Transverse colon (tissue), 4 donors: ENCODE measurements at regions not wholly inside any gene's neighbourhood (a gene's known extent, or its start where the extent isn't known, plus 50 kb on each side); places are given as distances from the start of the nearest gene placed in this dataset.

ENCODE experiments used
- DNase-seq: peaks from one replicate; pipeline ENCODE4 v3.0.0-alpha.2; 2019
- H3K27ac ChIP-seq, 4 donors: fragments of 200-600 bp; sonication (generic); 2 replicates each; pipeline ENCODE4 v1.5.1; 2016 to 2018; ENCODE audit warnings: inconsistent platforms in 4 of 4
- H3K27me3 ChIP-seq: fragments of 200-600 bp; sonication (generic); 2 replicates; pipeline ENCODE4 v1.5.1; 2017; ENCODE audit warnings: inconsistent platforms
- H3K36me3 ChIP-seq, 4 donors: fragments of 200-600 bp; sonication (generic); 2 replicates each; pipeline ENCODE4 v1.5.1; 2017 to 2019; ENCODE audit warnings: inconsistent platforms in 4 of 4
- H3K4me1 ChIP-seq, 4 donors: fragments of 200-600 bp; sonication (generic); 2 replicates each; pipeline ENCODE4 v1.5.1; 2017 to 2020; ENCODE audit warnings: inconsistent platforms in 4 of 4
- H3K4me3 ChIP-seq, 4 donors: fragments of 200-600 bp; sonication (generic); 1 replicate in 1 of 4; 2 replicates in 3 of 4; pipeline versions ENCODE4 v1.5.1 to v1.6.1; 2017 to 2019; ENCODE audit warnings: inconsistent platforms in 4 of 4
- H3K9me3 ChIP-seq, 2 donors: fragments of 200-600 bp; sonication (generic); 2 replicates each; pipeline ENCODE4 v1.5.1; 2017 to 2019; ENCODE audit warnings: inconsistent platforms in 2 of 2
- CTCF ChIP-seq, 5 experiments: fragments of 200-600 bp in 3 of 5; fragments of 450-650 bp in 2 of 5; sonication (generic) in 3 of 5; IDR thresholded peaks; 1 replicate in 2 of 5; 2 replicates in 3 of 5; pipeline ENCODE4 v1.5.1; 2016 to 2017; ENCODE audit warnings: antibody characterized with exemption in 5 of 5, inconsistent platforms in 3 of 5, mild to moderate bottlenecking in 2 of 5, moderate library complexity in 1 of 5
- EP300 ChIP-seq: sonication (generic); formaldehyde crosslinking; IDR thresholded peaks from one replicate; pipeline ENCODE4 v1.6.1; 2017; ENCODE audit warnings: antibody characterized with exemption, low read depth
- POLR2A ChIP-seq: fragments of 450-650 bp; IDR thresholded peaks from one replicate; pipeline ENCODE4 v1.6.1; 2016; ENCODE audit warnings: antibody characterized with exemption, mild to moderate bottlenecking, moderate library complexity
- POLR2AphosphoS5 ChIP-seq, 3 donors: sonication (generic); formaldehyde crosslinking; IDR thresholded peaks; one replicate each; pipeline ENCODE4 v1.6.1; 2016; ENCODE audit warnings: antibody characterized with exemption in 3 of 3
- WGBS, 2 donors: methylation state at CpG; one replicate each; pipeline ENCODE4 v1.1.5; 2018; ENCODE audit warnings: low coverage in 1 of 2; 5-methylcytosine and 5-hydroxymethylcytosine counted together
- in situ Hi-C, 4 donors: fragments of 200-750 bp; cut with MboI; loops; one replicate each; pipeline versions ENCODE4 v1.15.0 to v1.15.1; 2017; ENCODE audit warnings: low sequenced_read_pairs in 3 of 4, low pct_ligation_motif_present in 1 of 4, low pct_unique_long_range_greater_than_20kb in 1 of 4
- intact Hi-C: fragments of 100-400 bp; cut with DNase I; formaldehyde crosslinking; loops from one replicate; pipeline ENCODE4 v1.15.1; 2023; ENCODE audit warnings: low total_unique reads

GRCh38 chr2:226579519-226579918 is 220.1 kb downstream of the IRS1 start:
- WGBS, 2 donors: 73 to 80% methylated on average over 1 to 2 of the region's 2 CpGs
- no peak overlapping the region for H3K4me3 ChIP-seq
- H3K36me3 ChIP-seq: no peaks in the 10 kb centered on the region
- H3K27ac ChIP-seq: no peak overlapping the region
- H3K27me3 ChIP-seq: no peaks in the 10 kb centered on the region
- no peaks in the 10 kb centered on the region for H3K9me3 ChIP-seq
- peaks cover 0 to 6% (median 2%) of the 10 kb centered on the region in 4 donors for H3K4me1 ChIP-seq
- TF ChIP-seq EP300: no peak
- TF ChIP-seq CTCF (IDR thresholded peaks at IDR 0.05): no peak
- no peak for TF ChIP-seq POLR2A
- no peak for TF ChIP-seq POLR2AphosphoS5 (IDR thresholded peaks at IDR 0.05)
- DNase-seq: no peak
- in situ Hi-C loops (no loop called here), intact Hi-C loops (no loop called here)

GRCh38 chr2:226578879-226579278 is 220.7 kb downstream of the IRS1 start:
- Histone ChIP-seq H3K27ac (no peak overlapping the region), H3K9me3 (no peaks in the 10 kb centered on the region), H3K4me1 (peaks cover 0 to 6% (median 2%) of the 10 kb centered on the region in 4 donors), H3K36me3 (no peaks in the 10 kb centered on the region), H3K4me3 (no peak overlapping the region), H3K27me3 (no peaks in the 10 kb centered on the region)
- no peak for DNase-seq
- intact Hi-C loops: no loop called here
- TF ChIP-seq POLR2AphosphoS5 (IDR thresholded peaks at IDR 0.05) (no peak), EP300 (no peak), POLR2A (no peak)
- in situ Hi-C loops: no loop called here
- 75% methylated on average over 1 of the region's 1 CpG; no CpG with 5 or more reads in 1 of the 2 donors for WGBS, 2 donors

- H3K27ac ChIP-seq: no peak overlapping the region
- peaks cover 0 to 6% (median 2%) of the 10 kb centered on the region in 4 donors for H3K4me1 ChIP-seq
- H3K4me3 ChIP-seq: no peak overlapping the region
- no peaks in the 10 kb centered on the region for H3K36me3 ChIP-seq
- intact Hi-C loops (no loop called here), in situ Hi-C loops (no loop called here)
- no peak for DNase-seq
- TF ChIP-seq CTCF (IDR thresholded peaks at IDR 0.05) (no peak), POLR2AphosphoS5 (IDR thresholded peaks at IDR 0.05) (no peak), EP300 (no peak)
- H3K9me3 ChIP-seq: no peaks in the 10 kb centered on the region
- no peaks in the 10 kb centered on the region for H3K27me3 ChIP-seq
- WGBS, 2 donors: 75% methylated on average over 3 of the region's 3 CpGs; no CpG with 5 or more reads in 1 of the 2 donors
Measured at GRCh38 chr2:226578373-226578772, 221.2 kb downstream of the IRS1 start.

- Histone ChIP-seq H3K27ac (no peak overlapping the region), H3K9me3 (no peaks in the 10 kb centered on the region), H3K27me3 (no peaks in the 10 kb centered on the region), H3K36me3 (no peaks in the 10 kb centered on the region), H3K4me3 (no peak overlapping the region), H3K4me1 (peaks cover 0 to 3% (median under 1%) of the 10 kb centered on the region in 4 donors)
- DNase-seq: no peak
- in situ Hi-C loops: no loop called here
- WGBS, 2 donors: 61 to 67% methylated on average over 2 to 4 of the region's 4 CpGs
- TF ChIP-seq POLR2AphosphoS5 (IDR thresholded peaks at IDR 0.05) (no peak), POLR2A (no peak), CTCF (IDR thresholded peaks at IDR 0.05) (no peak)
- intact Hi-C loops: no loop called here
Measured at GRCh38 chr2:226575928-226576327, 223.7 kb downstream of the IRS1 start.

- no peak overlapping the region for H3K4me3 ChIP-seq
- H3K9me3 ChIP-seq: no peaks in the 10 kb centered on the region
- TF ChIP-seq EP300 (no peak), POLR2AphosphoS5 (IDR thresholded peaks at IDR 0.05) (no peak), CTCF (IDR thresholded peaks at IDR 0.05) (no peak), POLR2A (no peak)
- H3K27me3 ChIP-seq: no peaks in the 10 kb centered on the region
- in situ Hi-C loops: no loop called here
- H3K27ac ChIP-seq: no peak overlapping the region
- H3K4me1 ChIP-seq: no peaks in the 10 kb centered on the region
- intact Hi-C loops: no loop called here
- no peaks in the 10 kb centered on the region for H3K36me3 ChIP-seq
- no peak for DNase-seq
Measured at GRCh38 chr2:226573158-226573557, 226.5 kb downstream of the IRS1 start.
